GM18511 (cell line): ENCODE measurements at regions not wholly inside any gene's neighbourhood (a gene's known extent, or its start where the extent isn't known, plus 50 kb on each side); places are given as distances from the start of the nearest gene placed in this dataset.
A peak's percentile ranks its signal among the peaks of the same experiment; 100 is the strongest.

Source experiments
- ATAC-seq: cut with Tn5 transposase; IDR thresholded peaks from one replicate; pipeline ENCODE4 v1.9.1; 2021; ENCODE audit warnings: mild to moderate bottlenecking, moderate library complexity; ENCODE audit not compliant: unreplicated experiment

DNA sequence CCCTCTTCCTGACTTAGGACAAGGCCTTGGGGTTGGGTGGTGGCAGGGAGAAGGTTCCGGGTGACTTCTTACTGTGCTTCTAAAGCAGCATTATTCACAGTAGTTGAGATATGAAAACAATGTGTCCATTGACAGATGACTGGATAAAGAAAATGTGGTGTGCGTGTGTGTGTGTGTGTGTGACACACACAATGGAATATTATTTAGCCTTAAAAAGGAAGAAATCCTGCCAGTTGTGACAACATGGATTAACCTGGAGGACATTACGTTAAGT, 128.1 kb upstream of the RASGRP1 start:
- ATAC-seq, result no peak

GRCh38 chr15:38695249-38696108, 130.9 kb upstream of the RASGRP1 start:
- peak; percentile 1 for ATAC-seq

GRCh38 chr15:38696109-38696727, 131.6 kb upstream of the RASGRP1 start:
- ATAC-seq, result peak; percentile 83

DNA sequence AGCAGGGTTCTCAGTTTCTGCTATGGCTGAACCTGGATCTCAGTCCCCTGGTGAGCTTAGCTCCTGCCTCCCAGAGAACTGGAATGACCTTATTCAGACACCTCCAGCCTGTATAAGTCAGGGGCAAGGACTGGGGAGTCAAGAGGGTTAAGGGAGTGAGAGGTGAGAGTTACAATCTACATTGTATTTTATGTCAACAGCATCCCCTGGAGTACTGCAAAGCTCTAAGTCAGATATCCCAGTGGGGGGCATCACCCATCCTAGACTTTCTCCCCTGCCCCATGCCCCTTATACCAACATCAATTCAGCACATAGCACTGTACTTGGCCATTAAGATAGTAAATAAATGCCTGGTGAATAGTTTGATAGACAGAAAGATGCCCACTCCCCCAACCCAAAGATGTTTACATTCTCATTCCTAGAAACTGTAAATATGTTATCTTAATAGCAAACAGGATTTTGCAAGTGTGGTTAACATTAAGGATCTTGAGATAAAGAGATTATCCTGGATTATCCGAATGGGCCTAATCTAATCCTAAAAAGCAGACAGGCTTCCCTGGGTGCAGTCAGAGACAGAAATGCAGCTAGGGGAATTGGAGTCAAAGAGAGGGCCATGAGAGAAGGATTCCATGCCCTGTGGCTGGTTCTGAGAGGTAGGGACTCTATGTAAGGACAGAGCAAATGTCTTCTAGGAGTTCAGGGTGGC, 132.3 kb upstream of the RASGRP1 start:
- ATAC-seq, result no peak

DNA sequence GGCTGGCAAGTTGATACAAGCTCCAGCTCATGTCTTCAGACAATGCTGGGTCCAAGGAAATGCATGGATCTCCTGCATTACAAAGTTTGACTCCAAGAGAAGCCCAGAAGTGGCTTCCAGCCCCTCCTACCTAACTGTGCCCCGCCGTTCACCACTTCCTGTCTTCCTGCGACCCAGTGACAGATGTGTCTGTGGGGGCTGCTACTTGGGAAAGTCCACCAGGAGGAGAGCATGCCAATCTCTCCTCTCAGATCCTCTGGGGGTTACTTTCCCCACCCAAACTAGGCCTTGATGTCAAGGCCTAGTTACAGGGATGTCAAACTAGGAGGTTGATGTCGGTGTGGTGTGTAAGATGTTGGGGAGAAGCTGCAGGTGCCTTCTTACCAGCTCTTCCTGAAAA, 133.6 kb upstream of the RASGRP1 start:
- no peak for ATAC-seq

- peak; percentile 54 for ATAC-seq
These were observed 135.1 kb upstream of the RASGRP1 start for GRCh38 chr15:38699633-38700230.

GRCh38 chr15:38701149-38701548, 136.5 kb upstream of the RASGRP1 start:
- no peak for ATAC-seq

DNA sequence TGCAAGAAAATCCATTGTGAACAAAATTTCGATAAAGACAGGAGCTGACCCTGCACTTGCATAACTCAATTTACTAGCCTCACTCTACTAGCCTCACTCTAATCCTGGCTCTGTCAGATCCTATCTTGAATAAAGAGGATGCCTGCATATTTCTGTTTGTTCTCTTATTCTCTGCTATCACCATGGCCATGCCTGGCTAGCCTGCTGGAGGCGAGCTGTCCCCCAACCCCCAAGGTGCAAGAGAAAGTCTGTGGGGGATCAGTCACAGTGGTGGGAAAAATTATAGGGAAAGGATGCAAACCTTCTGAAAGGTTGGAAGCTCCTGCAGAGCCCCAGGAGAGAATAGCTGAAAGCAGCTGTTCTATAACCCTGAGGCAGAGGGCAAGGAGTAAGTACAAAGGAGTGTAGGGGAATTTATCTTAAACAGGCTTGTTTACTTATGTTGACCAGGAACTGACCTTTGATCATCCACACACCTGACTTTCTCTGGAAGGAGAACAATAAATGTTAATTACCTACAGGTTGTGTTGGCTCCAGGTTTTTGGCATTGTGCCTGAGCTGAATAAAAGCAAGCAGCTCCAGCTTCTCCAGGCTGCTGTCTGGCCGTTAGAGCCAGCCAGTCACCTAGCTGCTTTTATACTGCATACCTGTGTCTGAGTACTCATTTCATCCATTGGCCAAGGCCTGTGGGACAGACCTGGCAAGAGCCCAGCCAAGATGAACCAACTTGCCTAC, 137.7 kb upstream of the RASGRP1 start:
- no peak for ATAC-seq

- ATAC-seq, result no peak
These were observed 141.0 kb upstream of the RASGRP1 start for GRCh38 chr15:38705436-38706219.

DNA sequence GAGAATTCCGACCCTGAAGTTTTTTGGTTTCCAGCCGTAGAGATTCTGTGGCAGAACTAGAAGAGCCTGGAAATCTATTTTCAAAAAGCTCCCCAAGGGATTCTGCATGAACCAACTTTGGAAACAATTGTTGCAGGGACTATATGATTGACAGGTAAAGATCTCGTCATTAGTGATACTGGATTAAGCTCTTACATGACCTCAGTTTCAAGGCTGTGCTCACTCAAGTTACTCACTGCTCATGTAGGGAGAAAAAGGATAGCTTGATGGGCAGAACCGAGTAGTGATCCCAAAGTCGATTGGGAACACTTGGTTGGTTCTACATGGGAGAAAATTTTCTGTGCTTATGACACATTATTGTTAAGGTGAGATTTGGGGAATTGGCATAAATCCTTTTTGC, 142.3 kb upstream of the RASGRP1 start:
- ATAC-seq, result no peak

DNA sequence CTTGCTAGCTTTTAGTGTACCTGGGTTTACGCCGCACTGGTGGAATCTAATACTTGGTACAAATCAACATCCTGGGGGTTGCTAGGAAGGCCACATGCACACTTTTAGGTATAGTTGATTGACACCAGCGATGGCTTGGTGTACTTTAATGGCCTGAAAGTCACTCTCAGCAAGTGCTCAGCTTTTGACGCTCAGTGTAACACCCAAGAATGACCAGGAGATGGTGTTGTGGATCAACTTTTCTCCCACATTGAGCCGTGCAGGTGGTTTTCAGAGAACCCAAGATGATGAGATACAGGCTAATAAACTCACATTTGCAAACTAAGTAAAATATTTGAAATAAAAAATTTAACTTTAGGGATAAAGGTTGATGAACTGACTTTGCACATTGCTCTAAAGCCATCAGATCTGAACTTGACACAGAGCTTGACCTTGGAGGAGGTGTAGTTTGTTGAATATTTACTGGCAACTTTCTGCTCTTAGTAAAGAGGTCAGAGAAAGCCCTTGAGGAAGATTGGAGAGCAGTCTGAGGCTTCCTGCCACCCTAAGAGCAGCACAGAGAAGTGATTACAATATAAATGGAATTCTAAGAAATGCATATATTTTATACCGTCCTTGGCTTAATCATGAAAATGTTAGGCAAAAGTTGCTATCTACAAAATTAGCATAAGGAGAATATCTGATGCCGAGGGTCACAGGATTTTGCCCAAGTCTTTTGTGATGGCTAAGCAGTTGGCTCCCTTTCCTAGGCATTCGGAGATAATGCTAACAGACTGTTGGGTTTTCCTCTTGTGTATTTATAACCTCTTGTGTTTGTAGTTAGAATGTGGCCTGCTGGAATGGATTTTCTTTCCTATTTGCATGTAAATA, 143.4 kb upstream of the RASGRP1 start:
- peak; percentile 93 for ATAC-seq

GRCh38 chr15:38708672-38709180, 144.1 kb upstream of the RASGRP1 start:
- ATAC-seq, result no peak

DNA sequence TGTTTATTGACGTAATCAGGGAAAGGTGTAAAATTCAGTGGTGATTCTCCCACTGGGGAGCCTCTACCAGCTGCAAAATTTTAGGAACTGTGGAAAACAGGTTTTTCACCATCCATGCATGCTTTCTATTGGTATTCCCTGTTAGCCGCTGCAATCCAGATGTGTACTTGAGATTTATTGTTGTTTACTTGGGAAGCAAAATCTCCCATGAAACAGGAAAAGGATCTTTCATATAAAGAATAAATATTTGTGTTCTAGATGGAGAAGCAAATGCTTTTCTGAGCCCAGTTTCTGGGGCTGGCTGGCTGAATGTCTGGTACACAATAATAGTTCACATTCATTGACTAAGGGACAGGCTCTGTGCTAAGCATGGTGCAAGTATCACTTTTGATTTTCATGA, 144.6 kb upstream of the RASGRP1 start:
- no peak for ATAC-seq

- ATAC-seq, result no peak
These were observed 149.9 kb upstream of the RASGRP1 start for GRCh38 chr15:38714309-38715072.

GRCh38 chr15:38720893-38721567, 156.4 kb upstream of the RASGRP1 start:
- ATAC-seq, result no peak

GRCh38 chr15:38721568-38721945, 156.9 kb upstream of the RASGRP1 start:
- no peak for ATAC-seq

GRCh38 chr15:38722236-38722635, 157.6 kb upstream of the RASGRP1 start:
- ATAC-seq, result no peak

DNA sequence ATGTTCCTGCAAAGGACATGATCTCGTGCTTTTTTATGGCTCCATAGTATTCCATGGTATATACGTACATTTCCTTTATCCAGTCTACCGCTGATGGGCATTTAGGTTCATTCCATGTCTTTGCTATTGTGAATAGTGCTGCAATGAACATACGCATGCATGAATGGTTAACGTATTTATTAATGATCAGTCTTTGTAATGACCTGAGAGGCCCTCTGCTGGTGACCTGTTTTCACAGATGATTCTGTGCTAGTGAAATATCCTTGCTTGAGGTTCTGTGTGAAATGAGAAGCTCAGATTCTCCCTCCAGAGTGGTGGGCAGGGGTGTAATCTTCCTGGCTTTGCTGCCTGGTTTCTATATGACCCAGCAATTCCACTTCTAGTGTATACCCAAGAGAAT, 160.2 kb upstream of the RASGRP1 start:
- no peak for ATAC-seq
